Activated CD8-positive, alpha-beta T cell treated with anti-CD3 and anti-CD28 coated beads for 36 hours (primary cell): ENCODE measurements at regions not wholly inside any gene's neighbourhood (a gene's known extent, or its start where the extent isn't known, plus 50 kb on each side); places are given as distances from the start of the nearest gene placed in this dataset.

Experiments
- ATAC-seq: fragments of 200-7000 bp; cut with Tn5 transposase; one replicate; pipeline ENCODE4 v1.10.0; 2021; ENCODE audit warnings: mild to moderate bottlenecking, moderate library complexity
- CTCF ChIA-PET: fragments of 350-600 bp; sonication (Branson Sonifier 250); formaldehyde crosslinking; loops from one replicate; lab custom pipeline; 2021; ENCODE audit warnings: antibody characterized with exemption; lab: Charles Lee
- POLR2A ChIA-PET: fragments of 350-600 bp; sonication (Branson Sonifier 250); formaldehyde crosslinking; loops from one replicate; lab custom pipeline; 2021; ENCODE audit warnings: antibody characterized with exemption; lab: Charles Lee
- DNase-seq: peaks from one replicate; pipeline ENCODE4 v3.0.0-alpha.2; 2020
- H3K27ac Mint-ChIP-seq: one replicate; pipeline ENCODE4 v1.8.0; 2021; ENCODE audit warnings: mild to moderate bottlenecking, mixed read lengths
- H3K27me3 Mint-ChIP-seq: one replicate; pipeline ENCODE4 v1.8.0; 2021; ENCODE audit warnings: mixed read lengths
- H3K36me3 Mint-ChIP-seq: one replicate; pipeline ENCODE4 v1.8.0; 2021; ENCODE audit warnings: low read depth, mixed read lengths
- H3K4me1 Mint-ChIP-seq: one replicate; pipeline ENCODE4 v1.8.0; 2021; ENCODE audit warnings: low read depth, mixed read lengths
- H3K4me3 Mint-ChIP-seq: one replicate; pipeline ENCODE4 v1.8.0; 2021; ENCODE audit warnings: mild to moderate bottlenecking, moderate library complexity, mixed read lengths
- H3K9me3 Mint-ChIP-seq: one replicate; pipeline ENCODE4 v1.8.0; 2021; ENCODE audit warnings: mixed read lengths
- intact Hi-C: fragments of 100-400 bp; cut with micrococcal nuclease; formaldehyde crosslinking; loops from one replicate; pipeline ENCODE4 v1.10.0; 2022
- TF ChIP-seq, protein P1 (sequence below): fragments of 200-600 bp; IDR thresholded peaks from one replicate; pipeline ENCODE4 v1.8.0; 2022; ENCODE audit warnings: antibody characterized with exemption, mild to moderate bottlenecking

DNA sequence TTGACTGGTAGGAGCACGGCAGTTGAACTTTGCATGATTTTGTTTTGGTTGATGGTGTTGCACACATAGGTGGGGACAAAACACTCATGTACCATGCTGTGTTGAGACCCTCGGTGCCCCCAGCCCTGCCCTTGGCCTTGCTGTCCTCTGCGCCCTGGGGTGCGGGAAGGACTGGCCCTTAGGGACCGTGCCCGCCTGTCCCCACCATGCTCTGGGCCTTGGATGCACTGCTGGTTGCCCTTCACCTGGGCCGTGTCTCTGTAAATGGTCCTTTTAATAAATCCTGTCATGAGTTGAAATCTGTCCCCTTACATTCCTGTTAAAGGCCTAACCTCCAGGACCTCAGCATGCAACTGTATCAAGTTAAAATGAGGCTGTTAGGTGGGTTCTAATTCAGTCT, 102.3 kb upstream of the ANO1 start:
- Mint-ChIP-seq H3K4me1 (no peaks in the 10 kb centered on the region), H3K36me3 (no peaks in the 10 kb centered on the region), H3K4me3 (no peak overlapping the region), H3K27ac (no peak overlapping the region), H3K9me3 (no peaks in the 10 kb centered on the region), H3K27me3 (peaks cover 1% of the 10 kb centered on the region)
- POLR2A ChIA-PET, result no interaction called here
- TF ChIP-seq, protein P1, sequence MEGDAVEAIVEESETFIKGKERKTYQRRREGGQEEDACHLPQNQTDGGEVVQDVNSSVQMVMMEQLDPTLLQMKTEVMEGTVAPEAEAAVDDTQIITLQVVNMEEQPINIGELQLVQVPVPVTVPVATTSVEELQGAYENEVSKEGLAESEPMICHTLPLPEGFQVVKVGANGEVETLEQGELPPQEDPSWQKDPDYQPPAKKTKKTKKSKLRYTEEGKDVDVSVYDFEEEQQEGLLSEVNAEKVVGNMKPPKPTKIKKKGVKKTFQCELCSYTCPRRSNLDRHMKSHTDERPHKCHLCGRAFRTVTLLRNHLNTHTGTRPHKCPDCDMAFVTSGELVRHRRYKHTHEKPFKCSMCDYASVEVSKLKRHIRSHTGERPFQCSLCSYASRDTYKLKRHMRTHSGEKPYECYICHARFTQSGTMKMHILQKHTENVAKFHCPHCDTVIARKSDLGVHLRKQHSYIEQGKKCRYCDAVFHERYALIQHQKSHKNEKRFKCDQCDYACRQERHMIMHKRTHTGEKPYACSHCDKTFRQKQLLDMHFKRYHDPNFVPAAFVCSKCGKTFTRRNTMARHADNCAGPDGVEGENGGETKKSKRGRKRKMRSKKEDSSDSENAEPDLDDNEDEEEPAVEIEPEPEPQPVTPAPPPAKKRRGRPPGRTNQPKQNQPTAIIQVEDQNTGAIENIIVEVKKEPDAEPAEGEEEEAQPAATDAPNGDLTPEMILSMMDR, result no peak
- no peak for DNase-seq
- CTCF ChIA-PET, result no interaction called here
- no peak for ATAC-seq
- intact Hi-C loops, result no loop called here

DNA sequence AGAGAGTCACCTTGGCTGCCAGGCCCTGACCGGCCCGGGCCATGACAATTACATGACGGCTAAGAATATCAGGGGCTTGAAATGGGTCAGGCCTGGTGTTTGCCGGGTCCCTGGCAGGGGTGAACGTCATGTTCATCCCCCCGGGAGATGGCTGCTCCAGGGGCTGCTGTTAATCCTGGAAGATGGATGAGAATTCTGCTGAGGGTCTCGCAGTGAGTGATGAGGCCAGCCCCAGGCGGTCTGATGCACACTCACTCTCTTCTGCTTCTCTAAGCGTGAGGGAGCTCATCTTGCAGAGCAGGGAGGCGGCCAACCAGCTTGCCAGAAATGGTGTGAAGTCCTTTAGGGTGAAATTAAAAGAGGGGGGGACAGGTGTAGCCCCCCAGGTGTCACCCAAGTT, 101.3 kb upstream of the ANO1 start:
- no peak for DNase-seq
- intact Hi-C loops, result no loop called here
- H3K9me3 Mint-ChIP-seq, result no peaks in the 10 kb centered on the region
- H3K27me3 Mint-ChIP-seq, result no peaks in the 10 kb centered on the region
- TF ChIP-seq, protein P1, result no peak
- H3K27ac Mint-ChIP-seq, result no peak overlapping the region
- H3K4me3 Mint-ChIP-seq, result no peak overlapping the region
- ChIA-PET CTCF (no interaction called here), POLR2A (no interaction called here)
- no peak for ATAC-seq
- H3K4me1 Mint-ChIP-seq, result no peaks in the 10 kb centered on the region
- no peaks in the 10 kb centered on the region for H3K36me3 Mint-ChIP-seq

DNA sequence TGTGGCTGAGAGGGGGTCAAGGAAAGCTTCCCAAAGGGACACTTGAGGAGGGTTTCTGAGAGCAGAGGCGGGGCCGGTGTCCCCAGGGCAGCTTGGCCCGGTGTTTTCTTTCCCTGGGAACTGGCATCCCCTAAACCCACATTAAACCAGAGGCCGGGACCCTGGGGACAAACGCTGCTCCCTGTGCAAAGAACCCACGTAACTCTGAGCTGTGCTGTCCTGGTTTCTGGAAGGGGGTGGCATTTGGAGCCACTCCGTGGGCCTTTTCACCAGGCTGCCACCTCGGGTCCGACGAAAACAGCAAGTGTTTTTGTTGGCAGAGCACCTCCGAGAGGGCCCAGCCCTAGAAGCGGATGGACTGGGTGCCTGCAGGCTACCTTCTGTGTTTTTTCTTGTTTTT, 100.2 kb upstream of the ANO1 start:
- intact Hi-C loops, result no loop called here
- TF ChIP-seq, protein P1, result no peak
- DNase-seq (no peak), ATAC-seq (no peak)
- no peak overlapping the region for H3K4me3 Mint-ChIP-seq
- H3K4me1 Mint-ChIP-seq, result no peaks in the 10 kb centered on the region
- CTCF ChIA-PET, result no interaction called here
- peaks cover 4% of the 10 kb centered on the region for H3K27me3 Mint-ChIP-seq
- H3K27ac Mint-ChIP-seq, result no peak overlapping the region
- no peaks in the 10 kb centered on the region for H3K36me3 Mint-ChIP-seq
- no peaks in the 10 kb centered on the region for H3K9me3 Mint-ChIP-seq
- POLR2A ChIA-PET, result no interaction called here

DNA sequence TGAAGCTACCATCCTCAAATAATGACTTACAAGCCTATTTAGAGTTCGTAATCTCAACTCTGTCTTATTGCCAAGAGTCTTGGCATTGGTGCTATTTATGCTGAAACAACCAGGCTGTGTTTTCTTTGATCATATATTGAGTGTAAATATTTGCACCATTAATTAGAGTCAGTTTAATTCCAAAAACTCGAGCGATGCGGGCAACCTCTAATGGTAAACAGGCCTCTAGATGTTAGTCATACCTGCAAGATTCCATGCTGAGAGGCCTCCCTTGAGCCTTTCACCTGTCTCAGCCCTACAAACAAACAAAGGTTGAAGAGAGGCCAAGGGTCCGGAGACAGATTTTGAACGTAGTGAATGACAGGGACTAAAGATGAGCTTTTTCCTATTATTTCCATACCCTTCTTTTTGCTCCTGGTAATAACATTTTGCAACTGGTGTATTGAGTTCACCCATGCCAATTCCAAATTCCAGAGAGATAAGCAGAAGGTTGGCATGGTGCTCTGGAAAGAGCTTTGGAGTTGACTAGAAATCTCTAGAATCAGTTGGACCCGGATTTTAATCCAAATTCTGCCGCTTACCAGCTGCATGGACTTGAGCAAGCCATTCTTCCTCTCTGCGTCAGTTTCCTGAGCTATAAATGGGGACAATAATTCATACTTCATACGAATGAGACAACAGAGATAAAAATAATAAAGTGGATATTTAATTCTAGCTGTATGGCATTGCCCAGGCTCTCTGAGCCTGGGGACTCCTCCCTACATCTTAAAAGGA, 99.1 kb upstream of the ANO1 start:
- H3K27me3 Mint-ChIP-seq, result peaks cover 12% of the 10 kb centered on the region
- no peaks in the 10 kb centered on the region for H3K9me3 Mint-ChIP-seq
- DNase-seq (no peak), ATAC-seq (no peak)
- no peak overlapping the region for H3K27ac Mint-ChIP-seq
- no peak overlapping the region for H3K4me3 Mint-ChIP-seq
- TF ChIP-seq, protein P1, result no peak
- ChIA-PET CTCF (interaction anchor here (0.7 kb wide), 1 partner anchor 28 kb away, joined by 3 read pairs; no protein-coding TSS in a partner anchor), POLR2A (interaction anchor here (0.6 kb wide), 1 partner anchor 9 kb away, joined by 3 read pairs; no protein-coding TSS in a partner anchor)
- no peaks in the 10 kb centered on the region for H3K4me1 Mint-ChIP-seq
- intact Hi-C loops, result no loop called here
- no peaks in the 10 kb centered on the region for H3K36me3 Mint-ChIP-seq

DNA sequence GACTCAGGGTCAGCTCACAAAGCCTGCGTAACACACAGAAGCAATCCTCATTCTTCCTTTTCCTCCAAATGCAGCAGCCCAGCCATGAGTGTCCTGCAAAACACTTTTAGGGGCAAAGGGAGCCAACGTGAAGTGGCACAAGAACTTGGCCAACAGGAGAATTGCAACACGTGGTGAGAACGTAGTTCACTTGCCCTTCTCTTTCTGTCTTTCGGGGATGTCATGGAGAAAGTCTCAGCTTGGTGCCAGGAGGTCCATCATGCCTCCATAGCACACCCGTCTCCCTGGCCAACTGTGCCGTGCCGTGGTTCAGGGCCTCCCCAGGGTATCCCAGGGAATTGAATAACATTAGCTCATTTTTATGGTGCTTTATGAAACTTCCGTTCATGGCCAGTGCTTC, 98.5 kb upstream of the ANO1 start:
- peaks cover 18% of the 10 kb centered on the region for H3K27me3 Mint-ChIP-seq
- ATAC-seq (no peak), DNase-seq (no peak)
- ChIA-PET CTCF (interaction anchor here (0.7 kb wide), 1 partner anchor 29 kb away, joined by 3 read pairs; no protein-coding TSS in a partner anchor), POLR2A (no interaction called here)
- TF ChIP-seq, protein P1, result no peak
- H3K27ac Mint-ChIP-seq, result no peak overlapping the region
- intact Hi-C loops, result no loop called here
- no peak overlapping the region for H3K4me3 Mint-ChIP-seq
- H3K4me1 Mint-ChIP-seq, result no peaks in the 10 kb centered on the region
- H3K36me3 Mint-ChIP-seq, result no peaks in the 10 kb centered on the region
- H3K9me3 Mint-ChIP-seq, result no peaks in the 10 kb centered on the region
